Dedifferentiated amniotic fluid mesenchymal stem cell (primary cell): ENCODE measurements at regions not wholly inside any gene's neighbourhood (a gene's known extent, or its start where the extent isn't known, plus 50 kb on each side); places are given as distances from the start of the nearest gene placed in this dataset.
"Not testable (repeated sequence)": the region's sequence is repeated elsewhere in the genome, so short reads cannot be mapped to it uniquely, and the experiment has no call there.

Experiments
- DNase-seq: peaks from one replicate; pipeline ENCODE4 v3.0.0-alpha.2; 2016; ENCODE audit errors: extremely low spot score

GRCh38 chr7:132030086-132030568, 473.7 kb upstream of the PODXL start:
- DNase-seq, result no peak

- no peak for DNase-seq
These were observed 473.1 kb upstream of the PODXL start for GRCh38 chr7:132029369-132030085.

- DNase-seq, result no peak
These were observed 471.9 kb upstream of the PODXL start for GRCh38 chr7:132028144-132028920.

GRCh38 chr7:132024290-132024689, 467.9 kb upstream of the PODXL start:
- DNase-seq, result no peak

- no peak for DNase-seq
These were observed 467.0 kb upstream of the PODXL start for GRCh38 chr7:132023466-132023865.

GRCh38 chr7:132022188-132022587, 465.8 kb upstream of the PODXL start:
- DNase-seq, result no peak

- DNase-seq, result no peak
These were observed 463.3 kb upstream of the PODXL start for GRCh38 chr7:132019703-132020102.

GRCh38 chr7:132009778-132010177, 453.4 kb upstream of the PODXL start:
- DNase-seq, result no peak

GRCh38 chr7:132004529-132004928, 448.1 kb upstream of the PODXL start:
- DNase-seq, result no peak

- no peak for DNase-seq
These were observed 446.0 kb upstream of the PODXL start for GRCh38 chr7:132002343-132002968.

- DNase-seq, result no peak
These were observed 444.7 kb upstream of the PODXL start for GRCh38 chr7:132001146-132001545.

- no peak for DNase-seq
These were observed 442.8 kb upstream of the PODXL start for GRCh38 chr7:131999193-131999592.

GRCh38 chr7:131995324-131995723, 438.9 kb upstream of the PODXL start:
- DNase-seq, result no peak

- not testable (repeated sequence) for DNase-seq
These were observed 424.6 kb upstream of the PODXL start for GRCh38 chr7:131981069-131981468.

- not testable (repeated sequence) for DNase-seq
These were observed 421.7 kb upstream of the PODXL start for GRCh38 chr7:131978118-131978517.

- no peak for DNase-seq
These were observed 420.0 kb upstream of the PODXL start for GRCh38 chr7:131976411-131976810.

GRCh38 chr7:131974671-131975070, 418.2 kb upstream of the PODXL start:
- no peak for DNase-seq

GRCh38 chr7:131972251-131972650, 415.8 kb upstream of the PODXL start:
- DNase-seq, result no peak

- DNase-seq, result no peak
These were observed 414.2 kb upstream of the PODXL start for GRCh38 chr7:131970602-131971001.

GRCh38 chr7:131969560-131969959, 413.1 kb upstream of the PODXL start:
- no peak for DNase-seq

- DNase-seq, result no peak
These were observed 410.8 kb upstream of the PODXL start for GRCh38 chr7:131967216-131967730.

- no peak for DNase-seq
These were observed 407.8 kb upstream of the PODXL start for GRCh38 chr7:131964203-131964602.
